GM18511 (cell line): ENCODE measurements at regions not wholly inside any gene's neighbourhood (a gene's known extent, or its start where the extent isn't known, plus 50 kb on each side); places are given as distances from the start of the nearest gene placed in this dataset.
"Not testable (repeated sequence)": the region's sequence is repeated elsewhere in the genome, so short reads cannot be mapped to it uniquely, and the experiment has no call there.

Experiments
- ATAC-seq: cut with Tn5 transposase; IDR thresholded peaks from one replicate; pipeline ENCODE4 v1.9.1; 2021; ENCODE audit warnings: mild to moderate bottlenecking, moderate library complexity; ENCODE audit not compliant: unreplicated experiment

DNA sequence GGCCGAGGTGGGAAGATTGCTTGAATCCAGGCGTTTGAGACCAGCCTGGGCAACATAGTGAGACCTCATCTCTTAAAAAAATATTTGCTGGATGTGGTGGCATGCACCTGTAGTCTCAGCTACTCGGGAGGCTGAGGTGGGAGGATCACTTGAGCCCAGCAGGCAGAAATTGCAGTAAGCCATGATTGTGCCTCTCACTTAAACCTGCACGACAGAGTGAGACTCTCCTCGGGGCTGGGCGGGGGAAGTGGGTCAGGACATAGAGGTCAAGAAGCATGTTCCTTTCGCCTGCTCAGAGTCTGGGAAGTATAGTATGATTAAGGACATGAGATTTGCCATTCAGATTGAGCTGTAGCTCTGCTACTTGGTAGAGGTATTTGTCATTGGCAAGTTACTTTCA, 52.3 kb downstream of the SEPTIN7 start:
- ATAC-seq = not testable (repeated sequence)

DNA sequence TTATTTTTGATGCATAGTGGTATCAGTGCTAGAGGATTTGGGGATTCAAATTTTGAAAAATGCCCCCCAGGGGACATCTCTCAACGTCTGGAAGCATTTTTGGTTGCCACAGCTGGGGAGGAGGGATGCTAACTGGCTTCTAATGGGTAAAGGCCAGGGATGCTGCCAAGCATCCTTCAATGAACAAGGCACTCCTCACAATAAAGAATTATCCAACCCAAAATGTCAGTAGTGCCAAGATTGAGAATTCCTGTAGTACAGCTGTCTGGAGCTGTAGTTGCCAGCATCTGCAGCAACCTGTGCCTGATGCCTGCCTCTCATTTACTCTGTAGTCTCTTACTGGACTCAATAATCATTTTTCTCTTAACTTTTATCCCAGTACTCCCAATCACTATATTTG, 53.5 kb downstream of the SEPTIN7 start:
- ATAC-seq = no peak

DNA sequence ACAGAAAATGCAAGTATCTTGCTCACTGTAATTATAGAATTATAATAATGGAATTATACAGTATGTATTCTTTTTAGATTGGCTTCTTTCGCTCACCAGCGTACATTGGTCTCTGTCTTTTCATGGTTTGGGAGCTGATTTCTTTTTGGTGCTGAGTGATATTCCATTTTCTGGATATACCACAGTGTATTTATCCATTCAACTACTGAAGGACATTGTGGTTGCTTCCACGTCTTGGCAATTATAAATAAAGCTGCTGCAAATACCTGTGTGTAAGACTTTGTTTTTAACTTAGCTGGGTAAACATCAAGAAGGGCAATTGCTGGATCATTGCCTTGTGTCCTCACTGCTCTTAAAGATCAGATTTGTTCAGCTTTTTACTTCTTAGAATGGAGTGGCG, 55.3 kb downstream of the SEPTIN7 start:
- ATAC-seq = no peak

DNA sequence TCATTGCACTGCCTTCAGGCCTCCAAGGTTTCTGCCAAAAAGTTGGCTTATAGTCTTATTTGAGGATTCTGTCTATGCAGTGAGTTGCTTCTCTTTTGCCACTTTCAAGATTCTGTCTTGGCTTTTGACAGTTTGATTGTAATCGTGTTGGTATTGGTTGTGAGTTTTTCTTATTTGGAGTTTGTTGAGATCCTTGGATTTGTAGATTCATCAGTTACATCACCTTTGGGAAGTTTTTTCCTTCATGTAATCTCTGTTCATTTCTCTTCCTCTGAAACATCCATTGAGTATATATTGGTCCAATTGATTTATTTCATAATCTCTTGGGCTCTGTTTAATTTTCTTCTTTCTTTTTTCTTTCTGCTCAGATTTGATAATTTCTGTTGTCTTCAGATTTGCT, 59.8 kb downstream of the SEPTIN7 start:
- ATAC-seq = no peak

DNA sequence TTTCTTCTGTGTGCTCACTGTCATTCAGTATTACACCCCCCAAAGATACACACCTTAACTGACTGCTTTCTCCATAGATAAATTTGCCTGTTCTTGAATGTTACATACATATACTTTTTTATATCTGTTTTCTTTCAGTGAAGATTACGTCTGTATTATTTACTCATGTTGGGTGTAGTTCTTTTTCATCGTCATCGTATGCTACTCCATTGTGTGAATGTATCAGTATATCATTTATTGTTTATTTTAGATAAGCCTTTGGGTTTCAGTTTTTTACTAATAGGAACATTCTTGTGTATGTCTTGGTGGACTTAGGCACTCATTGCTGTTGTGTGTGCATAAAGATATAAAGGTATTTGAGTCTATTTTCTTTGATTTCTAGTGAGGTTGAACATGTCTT, 64.4 kb downstream of the SEPTIN7 start:
- no peak for ATAC-seq

DNA sequence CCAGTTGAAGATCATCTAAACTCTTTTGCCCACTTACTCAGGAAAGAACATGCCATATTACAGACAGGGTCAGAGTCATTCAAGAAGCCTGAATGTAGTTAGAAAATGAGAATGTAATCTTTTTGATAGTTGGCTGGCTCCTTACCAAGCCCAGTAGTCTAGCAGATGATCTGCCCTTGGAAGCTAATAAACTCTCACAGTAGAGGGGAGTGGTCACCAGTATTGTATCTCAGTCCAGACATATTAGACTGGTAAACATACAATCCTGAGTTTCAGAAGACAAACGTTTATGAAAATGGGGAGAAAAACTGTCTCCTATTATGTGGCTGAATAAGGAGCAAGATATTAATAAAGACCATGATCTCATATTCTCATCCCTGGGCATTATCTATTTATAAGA, 65.3 kb downstream of the SEPTIN7 start:
- ATAC-seq = no peak

DNA sequence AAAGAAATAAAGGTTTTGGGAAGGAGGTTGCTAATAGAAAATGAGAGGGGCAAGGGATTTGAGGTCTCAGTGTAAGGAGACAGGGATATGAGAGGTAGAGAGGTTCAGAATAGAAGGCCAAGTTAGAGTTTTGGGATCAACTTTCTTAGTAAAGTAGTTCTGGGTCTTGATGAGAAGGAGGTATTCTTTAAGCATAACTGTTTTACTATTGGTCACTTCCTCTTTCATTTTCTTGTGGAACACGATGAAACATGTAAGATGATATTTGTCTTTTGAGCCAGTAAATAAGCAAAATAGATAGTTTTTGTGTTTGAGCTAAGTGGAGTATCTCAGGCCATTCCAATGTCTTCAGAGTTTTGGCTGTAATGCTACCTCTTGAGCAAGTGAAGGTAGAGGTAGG, 68.3 kb downstream of the SEPTIN7 start:
- peak; percentile 61 for ATAC-seq

DNA sequence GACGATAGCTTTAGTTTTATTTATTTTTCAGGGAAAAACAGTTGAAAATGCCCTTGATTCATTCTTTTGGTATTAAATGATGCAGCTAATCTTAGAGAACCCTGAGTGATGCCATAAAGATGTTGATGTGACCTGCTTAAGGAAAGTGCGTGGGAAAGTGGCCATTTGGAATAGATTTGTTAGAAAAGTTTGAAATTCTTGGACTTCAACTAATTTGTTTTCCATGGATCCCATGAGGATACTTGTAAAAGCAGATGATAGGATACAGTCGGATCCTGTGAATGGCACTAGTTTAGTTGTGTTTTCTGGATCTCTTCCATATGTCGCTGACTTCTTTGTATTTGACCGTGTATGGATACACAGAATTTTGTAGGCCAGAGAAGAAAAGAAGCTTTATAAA, 69.0 kb downstream of the SEPTIN7 start:
- ATAC-seq = no peak

DNA sequence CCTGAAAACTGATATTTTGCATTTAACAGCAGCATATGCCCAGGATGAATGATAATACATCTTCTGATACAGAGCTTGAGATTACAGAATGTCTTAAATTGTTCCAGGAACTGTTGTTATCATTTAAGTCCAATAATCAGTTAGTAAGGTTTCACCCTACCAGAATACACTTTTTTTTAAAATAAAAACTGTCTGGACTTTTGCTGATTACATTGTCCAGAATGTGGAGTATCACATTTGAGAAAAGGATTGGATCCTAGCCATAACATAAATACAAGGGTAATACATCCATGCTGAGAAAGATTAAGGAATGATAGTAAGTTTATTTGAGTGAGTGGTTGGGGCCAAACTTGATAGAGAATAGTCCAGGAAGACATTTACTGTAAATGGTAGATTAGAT, 71.0 kb downstream of the SEPTIN7 start:
- no peak for ATAC-seq

DNA sequence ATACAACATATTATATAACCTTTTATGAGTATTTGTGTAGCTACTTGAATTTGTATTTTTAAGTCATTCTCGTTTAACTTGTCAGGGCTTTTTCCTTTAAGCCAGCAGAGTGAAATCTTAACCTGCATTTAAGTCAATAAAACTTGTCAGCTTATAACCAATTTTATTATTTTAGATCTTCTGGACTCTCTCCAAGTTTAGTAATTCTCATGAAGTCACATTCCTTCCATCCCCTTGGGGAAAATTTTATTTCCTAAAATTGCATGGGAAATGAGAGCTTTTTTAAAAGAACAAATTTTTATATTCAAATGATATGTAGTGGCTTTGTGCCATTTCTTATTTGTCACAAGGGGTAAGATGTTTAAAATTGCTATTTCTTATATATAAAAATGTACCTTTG, 74.0 kb downstream of the SEPTIN7 start:
- ATAC-seq = no peak

DNA sequence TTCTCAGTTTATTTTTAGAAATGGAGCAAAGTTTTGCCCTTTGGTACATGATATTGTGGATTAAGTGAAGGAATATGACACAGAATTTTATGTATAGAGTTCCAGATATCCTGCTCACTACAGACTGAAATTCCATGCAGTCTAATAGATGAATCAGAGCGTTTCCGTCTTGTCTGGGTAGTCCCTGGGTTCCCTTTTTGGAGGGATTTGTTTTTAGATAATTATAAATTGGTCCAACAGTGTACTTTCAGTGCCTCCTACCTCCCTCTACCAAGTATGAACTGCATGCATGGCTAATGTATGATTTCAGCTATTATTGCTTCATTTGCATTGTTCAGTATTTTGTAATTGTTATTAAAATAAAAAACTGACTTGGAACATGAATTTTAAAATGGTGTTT, 74.4 kb downstream of the SEPTIN7 start:
- no peak for ATAC-seq

DNA sequence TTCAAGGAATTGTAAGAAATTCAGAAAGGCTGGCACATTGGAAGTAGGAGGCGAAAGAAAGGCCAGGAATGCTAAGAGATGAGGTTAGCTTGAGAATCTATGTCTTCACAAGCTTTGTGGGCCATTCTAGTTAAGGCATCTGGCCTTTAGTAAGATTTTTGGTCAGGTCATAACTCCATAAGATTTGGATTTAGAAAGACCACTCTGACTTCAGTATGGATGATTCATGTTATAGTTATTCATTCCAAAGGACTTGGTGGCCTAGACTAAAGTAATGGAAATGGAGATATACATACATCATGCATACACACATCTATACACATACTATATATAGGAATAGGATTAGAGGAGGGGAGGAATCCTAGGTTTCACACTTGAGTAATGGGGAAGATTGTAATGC, 77.5 kb downstream of the SEPTIN7 start:
- no peak for ATAC-seq

DNA sequence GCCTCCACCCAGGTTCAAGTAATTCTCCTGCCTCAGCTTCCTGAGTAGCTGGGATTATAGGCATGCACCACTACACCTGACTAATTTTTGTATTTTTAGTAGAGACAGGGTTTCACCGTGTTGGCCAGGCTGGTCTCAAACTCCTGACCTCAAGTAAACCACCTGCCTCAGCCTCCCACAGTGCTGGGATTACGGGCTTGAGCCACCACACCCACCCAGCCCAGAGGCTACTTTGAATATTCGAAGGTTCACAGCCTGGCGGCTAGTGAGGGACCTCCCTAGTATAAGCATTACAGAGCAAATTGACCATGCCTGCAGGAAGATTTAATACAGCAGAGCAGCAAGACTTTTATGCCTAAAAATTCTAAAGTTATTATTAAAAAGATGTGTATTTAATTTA, 86.6 kb downstream of the SEPTIN7 start:
- ATAC-seq = not testable (repeated sequence)

DNA sequence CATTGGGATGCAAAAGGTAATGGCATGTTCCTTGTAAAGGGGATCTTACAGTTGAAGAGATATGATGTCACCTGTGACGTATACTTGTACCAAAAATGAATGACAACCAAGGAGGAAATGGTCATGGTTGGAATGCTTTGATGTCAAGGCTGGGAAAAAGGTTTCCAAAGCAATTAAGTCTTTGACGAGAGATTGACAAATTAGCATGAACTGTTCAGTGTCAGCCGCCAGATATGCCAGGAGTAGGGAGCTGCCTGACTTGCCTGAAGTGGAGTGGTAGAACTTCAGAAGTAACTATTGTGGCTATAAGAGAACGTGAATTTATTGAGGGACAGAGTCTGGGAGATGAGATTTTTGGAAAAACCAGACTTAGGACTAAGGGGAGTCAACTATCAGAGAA, 88.1 kb downstream of the SEPTIN7 start:
- no peak for ATAC-seq

DNA sequence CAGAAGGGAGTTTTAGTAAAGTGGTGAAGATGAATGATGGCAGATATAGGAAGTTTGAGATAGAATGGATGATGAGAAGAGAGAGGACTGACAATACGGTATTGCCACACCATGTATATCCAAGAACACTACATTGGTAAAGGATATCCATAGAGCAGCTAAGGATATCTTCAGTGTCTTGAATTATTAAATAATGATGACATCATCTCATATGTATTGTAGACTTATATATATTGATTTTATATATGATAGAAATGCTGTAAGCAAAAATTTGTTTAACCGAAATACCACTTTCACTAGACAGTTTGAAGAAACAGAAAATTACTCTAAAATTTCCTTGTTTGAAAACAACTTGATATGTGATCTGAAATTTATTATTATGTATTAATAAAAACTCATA, 89.0 kb downstream of the SEPTIN7 start:
- ATAC-seq = no peak

DNA sequence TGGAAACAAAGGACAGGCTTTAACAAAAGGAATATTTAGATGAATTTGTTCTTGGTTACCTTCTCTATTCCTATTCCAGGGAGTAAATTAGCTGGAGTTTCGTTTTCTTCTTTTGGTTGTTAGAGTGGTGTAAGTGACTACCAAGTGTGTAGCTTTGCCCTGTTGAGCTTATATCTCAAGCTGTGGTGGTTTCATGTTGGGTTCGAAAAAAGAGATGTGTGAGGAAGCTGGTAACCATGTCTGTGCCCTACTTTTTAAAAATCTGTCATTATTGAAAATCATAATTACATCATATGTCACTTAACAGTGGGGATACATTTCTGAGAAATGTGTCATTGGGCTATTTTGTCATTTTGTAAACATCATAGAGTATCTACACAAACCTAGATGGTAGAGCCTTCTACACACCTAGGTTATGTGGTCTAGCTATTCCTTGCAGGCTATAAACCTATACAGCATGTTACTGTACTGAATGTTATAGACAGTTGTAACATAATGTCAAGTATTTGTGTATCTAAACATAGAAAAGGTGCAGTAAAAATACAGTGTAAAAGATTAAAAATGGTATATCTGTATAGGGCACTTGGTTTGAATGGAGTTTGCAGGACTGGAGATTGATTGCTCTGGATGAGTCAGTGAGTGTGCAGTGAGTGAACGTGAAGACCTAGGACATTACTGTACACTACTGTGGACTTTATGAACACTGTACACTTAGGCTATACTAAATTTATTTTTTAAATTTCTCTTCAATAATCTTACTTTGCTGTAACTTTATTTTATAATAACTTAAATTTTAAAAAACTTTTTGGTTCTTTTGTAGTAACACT, 90.4 kb downstream of the SEPTIN7 start:
- ATAC-seq = no peak

DNA sequence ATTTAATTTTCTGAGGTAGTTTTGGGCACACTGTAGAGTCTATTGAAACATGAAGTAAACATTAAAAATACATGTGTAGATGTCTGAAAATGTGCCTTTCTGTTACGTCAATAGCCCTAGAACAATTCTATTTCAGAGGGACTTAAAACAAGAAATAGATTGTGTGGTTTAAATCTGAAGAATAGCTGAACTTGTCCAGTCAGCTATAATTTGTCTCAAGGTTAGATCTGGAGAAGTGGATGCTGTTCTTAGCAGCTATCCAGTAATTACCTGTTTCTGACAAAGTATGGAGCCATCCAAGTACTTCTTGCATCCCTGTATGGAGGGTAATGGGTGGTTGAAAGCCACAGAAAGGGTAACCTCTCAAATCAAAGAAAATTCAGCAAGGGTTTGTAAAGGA, 92.8 kb downstream of the SEPTIN7 start:
- no peak for ATAC-seq

DNA sequence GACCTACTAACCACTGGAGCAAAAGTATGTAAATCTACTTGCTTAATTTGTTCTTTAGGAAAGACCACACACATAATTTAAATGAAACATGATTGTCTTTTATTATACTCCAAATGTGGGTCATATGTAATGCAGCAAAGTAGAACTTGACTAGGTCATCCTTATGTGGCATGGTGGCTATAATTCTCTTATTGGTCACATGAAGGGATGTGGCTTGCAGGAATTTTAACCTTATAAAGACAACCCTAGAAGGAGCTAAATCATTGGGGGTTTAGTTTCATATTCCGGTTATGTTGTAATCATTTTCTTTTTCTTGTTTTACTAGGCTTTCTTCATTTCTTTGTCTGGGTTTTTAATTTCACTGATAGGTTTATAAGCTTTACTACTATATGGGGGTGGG, 93.9 kb downstream of the SEPTIN7 start:
- no peak for ATAC-seq

DNA sequence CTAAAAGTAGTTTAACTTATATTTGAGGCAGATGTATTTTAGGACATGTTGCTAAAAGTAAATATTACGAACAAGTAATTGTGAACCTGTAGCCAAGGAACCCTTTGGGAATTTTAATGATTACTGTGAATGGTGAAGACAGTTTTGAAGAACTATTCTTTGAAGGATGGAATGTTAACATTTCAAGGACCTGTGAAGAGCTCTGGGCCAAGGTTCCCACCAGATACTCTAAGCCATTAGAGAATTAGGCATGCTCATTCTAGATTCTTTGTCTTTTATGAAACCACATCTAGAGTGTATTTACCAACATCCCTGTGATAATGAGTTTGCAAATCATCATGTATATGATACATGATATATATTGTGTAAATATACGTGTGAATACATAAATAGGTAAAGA, 99.8 kb downstream of the SEPTIN7 start:
- no peak for ATAC-seq

DNA sequence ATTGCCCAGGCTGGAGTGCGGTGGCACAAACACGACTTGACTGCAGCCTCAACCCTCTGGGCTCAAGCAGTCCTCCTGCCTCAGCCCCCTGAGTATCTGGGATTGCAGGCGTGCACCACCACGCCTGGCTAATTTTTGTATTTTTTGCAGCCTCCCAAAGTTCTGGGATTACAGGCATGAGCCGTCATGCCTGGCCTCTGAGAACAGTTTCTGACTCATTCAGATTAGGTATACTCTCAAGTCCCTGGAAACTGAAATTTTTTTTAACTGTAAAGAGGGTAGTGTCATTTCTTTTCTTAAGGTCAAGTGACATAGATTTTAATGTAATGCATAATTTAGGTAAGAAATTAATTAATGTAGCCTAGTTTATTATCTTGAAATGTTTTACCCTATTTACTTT, 104.7 kb downstream of the SEPTIN7 start:
- no peak for ATAC-seq

DNA sequence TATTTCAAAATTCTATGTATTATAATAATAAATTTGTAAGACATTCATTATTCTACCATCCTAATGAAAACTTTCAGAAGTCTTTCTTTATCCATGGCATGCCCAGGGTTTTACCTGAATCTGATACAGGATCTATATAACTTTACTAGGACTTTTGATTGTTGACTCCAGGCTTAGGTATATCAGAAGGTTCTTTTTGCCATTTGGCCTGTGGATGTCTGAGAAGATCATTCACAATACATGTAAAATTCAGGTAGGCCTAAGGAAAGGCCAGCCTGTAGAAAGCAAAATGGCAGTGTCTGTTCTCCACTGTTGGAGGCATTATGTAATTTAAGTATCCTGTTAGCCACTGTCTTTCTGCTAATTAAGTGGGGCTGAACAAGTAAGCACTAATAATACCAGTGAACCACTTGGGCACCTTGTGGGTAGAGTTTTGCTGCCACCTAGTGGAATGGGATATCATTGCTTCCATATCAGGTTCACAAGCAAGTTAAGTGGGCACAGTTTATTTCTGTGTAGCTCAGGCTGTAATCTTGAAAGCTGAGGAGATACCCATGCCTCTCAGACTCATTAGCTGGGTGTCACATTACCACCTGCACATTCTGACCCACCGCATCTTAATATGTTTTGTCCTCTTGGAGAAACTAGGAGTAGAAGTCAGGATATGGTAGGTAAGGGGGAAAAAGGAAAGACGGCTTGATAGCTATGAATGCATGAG, 105.5 kb downstream of the SEPTIN7 start:
- peak; percentile 80 for ATAC-seq
